ENCODE measurements at regions not wholly inside any gene's neighbourhood (a gene's known extent, or its start where the extent isn't known, plus 50 kb on each side); places are given as distances from the start of the nearest gene placed in this dataset.

DNA sequence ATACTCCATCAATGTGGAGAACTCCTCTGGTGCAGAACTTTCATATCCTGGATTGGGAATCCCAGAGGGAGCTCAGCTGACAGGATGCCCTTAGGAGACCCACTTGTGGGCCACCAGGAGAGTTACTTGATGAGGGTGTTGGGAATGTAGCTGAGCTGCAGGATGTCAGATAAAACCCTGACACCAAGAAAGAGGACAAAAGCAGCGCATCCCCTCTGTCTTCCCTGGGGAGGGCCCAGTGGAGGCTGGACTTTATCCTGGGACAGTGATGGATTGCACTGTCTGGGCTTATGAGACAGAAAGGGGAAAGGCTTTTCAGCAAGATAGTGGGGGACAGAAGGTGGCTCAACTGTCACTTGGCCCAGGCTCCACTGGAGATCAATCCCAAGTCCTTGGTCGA, 88.1 kb upstream of the BCAR3 start:
- no peak for DNase-seq (ENCODE audit: low read depth)
- in situ Hi-C loops (cut with HindIII; ENCODE audit: low sequenced_read_pairs) = no loop called here
- no peak overlapping the region for H3K4me3 ChIP-seq (ENCODE audit: low read depth, low read length)
- TF ChIP-seq, protein P1, sequence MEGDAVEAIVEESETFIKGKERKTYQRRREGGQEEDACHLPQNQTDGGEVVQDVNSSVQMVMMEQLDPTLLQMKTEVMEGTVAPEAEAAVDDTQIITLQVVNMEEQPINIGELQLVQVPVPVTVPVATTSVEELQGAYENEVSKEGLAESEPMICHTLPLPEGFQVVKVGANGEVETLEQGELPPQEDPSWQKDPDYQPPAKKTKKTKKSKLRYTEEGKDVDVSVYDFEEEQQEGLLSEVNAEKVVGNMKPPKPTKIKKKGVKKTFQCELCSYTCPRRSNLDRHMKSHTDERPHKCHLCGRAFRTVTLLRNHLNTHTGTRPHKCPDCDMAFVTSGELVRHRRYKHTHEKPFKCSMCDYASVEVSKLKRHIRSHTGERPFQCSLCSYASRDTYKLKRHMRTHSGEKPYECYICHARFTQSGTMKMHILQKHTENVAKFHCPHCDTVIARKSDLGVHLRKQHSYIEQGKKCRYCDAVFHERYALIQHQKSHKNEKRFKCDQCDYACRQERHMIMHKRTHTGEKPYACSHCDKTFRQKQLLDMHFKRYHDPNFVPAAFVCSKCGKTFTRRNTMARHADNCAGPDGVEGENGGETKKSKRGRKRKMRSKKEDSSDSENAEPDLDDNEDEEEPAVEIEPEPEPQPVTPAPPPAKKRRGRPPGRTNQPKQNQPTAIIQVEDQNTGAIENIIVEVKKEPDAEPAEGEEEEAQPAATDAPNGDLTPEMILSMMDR (IDR thresholded peaks at IDR 0.05; ENCODE audit: low read depth, low read length, missing control alignments) = no peak

DNA sequence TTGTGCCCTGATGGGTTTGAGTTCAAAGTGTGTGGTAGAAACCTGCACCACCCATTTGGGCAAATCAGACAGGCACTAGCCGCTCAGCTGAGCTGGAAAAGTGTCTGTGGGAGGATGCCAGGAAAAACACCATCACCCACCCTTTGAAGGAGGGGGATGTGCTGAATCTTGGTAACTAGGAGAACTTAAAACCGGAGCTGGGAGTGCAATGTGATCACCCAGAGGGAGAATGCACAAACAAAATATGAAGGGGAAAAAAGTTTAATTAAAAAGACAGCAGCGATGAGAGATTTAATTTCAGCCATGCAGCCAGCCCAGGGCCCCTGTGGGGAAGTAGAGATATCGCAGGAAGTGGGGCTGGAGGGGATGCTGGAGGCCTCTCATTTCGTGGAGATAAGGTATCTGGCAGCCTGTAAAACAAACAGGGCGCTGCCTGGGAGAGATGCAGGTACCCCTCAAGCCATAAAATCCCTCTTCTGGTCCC, 86.8 kb upstream of the BCAR3 start:
- H3K4me3 ChIP-seq (ENCODE audit: low read depth, low read length) = no peak overlapping the region
- DNase-seq (ENCODE audit: low read depth) = no peak
- TF ChIP-seq, protein P1 (IDR thresholded peaks at IDR 0.05; ENCODE audit: low read depth, low read length, missing control alignments) = no peak
- in situ Hi-C loops (cut with HindIII; ENCODE audit: low sequenced_read_pairs) = no loop called here

DNA sequence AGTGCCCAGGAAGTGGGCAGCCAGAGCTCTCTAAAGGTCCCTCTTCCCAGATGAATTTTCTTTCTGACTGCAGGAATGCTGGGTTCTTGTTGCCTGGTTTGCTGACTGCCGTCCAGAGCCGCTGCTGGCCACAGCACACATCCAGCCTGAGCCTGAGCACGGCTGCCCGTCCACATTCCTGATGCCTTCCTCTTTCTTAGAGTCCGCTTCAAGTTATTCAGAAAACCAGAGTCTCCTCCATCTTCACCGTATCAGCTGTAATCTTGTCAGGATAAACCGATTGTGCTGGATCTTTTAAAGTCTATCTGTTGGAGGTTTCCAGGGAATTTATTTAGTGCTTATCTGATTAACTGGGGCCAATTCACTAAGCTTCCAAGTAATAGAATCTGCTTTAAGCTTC, 84.8 kb upstream of the BCAR3 start:
- H3K4me3 ChIP-seq (ENCODE audit: low read depth, low read length) = no peak overlapping the region
- in situ Hi-C loops (cut with HindIII; ENCODE audit: low sequenced_read_pairs) = no loop called here
- TF ChIP-seq, protein P1 (IDR thresholded peaks at IDR 0.05; ENCODE audit: low read depth, low read length, missing control alignments) = no peak

DNA sequence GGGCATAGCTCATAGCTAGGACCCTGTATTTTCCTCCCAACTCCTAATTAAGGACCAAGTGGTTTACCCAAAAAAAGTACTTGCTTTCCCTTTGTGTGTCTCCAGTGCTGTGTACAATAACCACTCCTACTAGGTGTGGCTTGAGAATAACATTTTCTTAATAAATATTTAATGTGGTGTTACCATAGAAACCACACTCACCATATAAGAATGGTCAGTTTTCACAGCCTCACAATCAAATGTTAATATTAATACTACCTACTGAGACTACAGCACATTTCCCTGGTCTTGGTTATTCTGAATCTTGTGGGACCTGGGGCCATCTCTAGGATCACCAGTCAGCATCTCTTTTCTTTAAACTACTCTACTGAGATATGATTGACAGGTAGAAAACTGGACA, 83.5 kb upstream of the BCAR3 start:
- in situ Hi-C loops (cut with HindIII; ENCODE audit: low sequenced_read_pairs) = no loop called here
- TF ChIP-seq, protein P1 (IDR thresholded peaks at IDR 0.05; ENCODE audit: low read depth, low read length, missing control alignments) = no peak
- no peak overlapping the region for H3K4me3 ChIP-seq (ENCODE audit: low read depth, low read length)
- DNase-seq (ENCODE audit: low read depth) = no peak

More for the DNA sequence above, 84.8 kb upstream of the BCAR3 start:
- no peak for DNase-seq (ENCODE audit: low read depth)

DNA sequence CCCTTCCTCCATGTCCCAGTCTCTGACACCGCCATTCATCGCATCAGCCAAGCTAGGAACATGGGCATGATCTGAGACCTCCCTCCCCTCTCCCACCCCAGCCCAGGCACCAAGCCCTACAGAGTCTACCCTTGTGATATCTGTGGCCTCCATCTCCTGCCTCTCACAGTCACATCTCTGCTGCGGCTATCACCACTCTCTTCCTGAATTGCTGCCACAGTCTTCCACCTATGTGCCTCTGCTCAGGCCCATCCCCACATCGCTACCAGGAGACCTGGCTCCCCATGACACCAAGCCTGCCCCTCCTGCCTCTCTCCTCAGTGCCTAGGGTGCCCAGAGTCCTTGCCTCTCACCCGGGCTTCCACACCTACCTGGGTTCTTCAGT, 82.7 kb upstream of the BCAR3 start:
- H3K4me3 ChIP-seq (ENCODE audit: low read depth, low read length) = no peak overlapping the region
- no peak for DNase-seq (ENCODE audit: low read depth)
- in situ Hi-C loops (cut with HindIII; ENCODE audit: low sequenced_read_pairs) = no loop called here
- TF ChIP-seq, protein P1 (IDR thresholded peaks at IDR 0.05; ENCODE audit: low read depth, low read length, missing control alignments) = no peak

DNA sequence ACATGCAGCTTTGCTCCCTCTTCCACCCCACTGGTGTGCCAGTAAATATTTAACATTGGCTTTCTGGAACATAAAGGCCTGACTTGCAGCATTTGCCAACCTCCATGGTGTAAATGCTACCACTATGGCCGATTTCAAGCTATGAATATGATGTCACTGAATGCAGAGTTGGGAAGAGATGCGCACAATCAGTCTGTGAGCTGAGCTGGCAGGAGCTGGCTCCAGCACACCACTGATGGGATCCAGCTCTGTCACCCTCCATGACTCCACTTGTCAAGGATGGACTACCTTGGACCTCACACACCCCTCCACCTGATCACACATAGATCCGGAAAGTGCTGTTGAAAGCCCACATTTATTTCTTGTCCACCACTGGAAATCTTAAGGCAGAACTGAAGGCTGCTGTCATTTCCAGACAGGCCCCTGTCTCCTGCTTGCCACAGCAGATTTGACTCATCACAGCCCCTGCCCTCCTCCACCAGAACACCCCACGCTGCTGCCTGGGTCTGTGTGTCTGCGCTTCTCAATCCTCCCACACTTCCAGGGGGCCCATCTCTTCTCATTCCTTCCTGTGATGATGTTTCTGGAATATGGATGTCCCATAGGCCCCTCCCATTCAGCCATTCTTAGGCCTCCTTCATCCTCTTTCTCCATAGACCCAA, 82.2 kb upstream of the BCAR3 start:
- in situ Hi-C loops (cut with HindIII; ENCODE audit: low sequenced_read_pairs) = no loop called here
- H3K4me3 ChIP-seq (ENCODE audit: low read depth, low read length) = no peak overlapping the region
- no peak for DNase-seq (ENCODE audit: low read depth)
- TF ChIP-seq, protein P1 (IDR thresholded peaks at IDR 0.05; ENCODE audit: low read depth, low read length, missing control alignments) = no peak
